Right cardiac atrium (tissue), 5 donors: ENCODE measurements at regions not wholly inside any gene's neighbourhood (a gene's known extent, or its start where the extent isn't known, plus 50 kb on each side); places are given as distances from the start of the nearest gene placed in this dataset.
"Not testable (repeated sequence)": the region's sequence is repeated elsewhere in the genome, so short reads cannot be mapped to it uniquely, and the experiment has no call there.

Experiments
- ATAC-seq, 2 donors: fragments of 200-7000 bp; cut with Tn5 transposase; one replicate each; pipeline versions ENCODE4 v1.8.0 to v1.9.1; 2020; ENCODE audit warnings: moderate library complexity in 2 of 2, mild to moderate bottlenecking in 1 of 2
- DNase-seq, 3 donors: peaks; one replicate each; pipeline ENCODE4 v3.0.0-alpha.2; 2020
- H3K27ac ChIP-seq: one replicate; pipeline ENCODE4 v1.5.1; 2013; ENCODE audit warnings: mild to moderate bottlenecking, low read length, control low read depth, moderate library complexity
- H3K27me3 ChIP-seq: one replicate; pipeline ENCODE4 v1.6.1; 2013; ENCODE audit not compliant: control insufficient read depth, insufficient read depth
- H3K4me1 ChIP-seq: one replicate; pipeline ENCODE4 v1.6.1; 2013; ENCODE audit warnings: low read length; ENCODE audit not compliant: control insufficient read depth, insufficient read depth
- H3K4me3 ChIP-seq: one replicate; pipeline ENCODE4 v1.5.1; 2013; ENCODE audit warnings: low read length, control low read depth
- H3K9me3 ChIP-seq: one replicate; pipeline ENCODE4 v1.6.1; 2013; ENCODE audit warnings: low read length; ENCODE audit not compliant: control insufficient read depth
- WGBS: extraction: QIAGEN DNeasy Blood & Tissue Kit; methylation state at CpG from one replicate; pipeline ENCODE4 v1.1.7; 2013; 5-methylcytosine and 5-hydroxymethylcytosine counted together
- intact Hi-C, 4 donors: fragments of 100-400 bp; cut with DNase I; formaldehyde crosslinking; loops; one replicate each; pipeline versions ENCODE4 v1.11.0 to v1.14.0; 2022 to 2023
- donor health status: healthy with polysubstance abuse.
- donor health status: DM: no; HTN: yes; CAD: no.
- donor health status: DM: no; HTN: no; CAD: no.
- donor health status: DM: no; HTN: yes; CAD: no; lungs with severe emphysema.
- donor health status: DM: yes; HTN: yes; CAD: no.

- no peak for DNase-seq
- Histone ChIP-seq H3K4me3 (no peak overlapping the region), H3K27me3 (no peaks in the 10 kb centered on the region), H3K9me3 (no peaks in the 10 kb centered on the region), H3K27ac (no peak overlapping the region), H3K4me1 (no peaks in the 10 kb centered on the region)
- 82% methylated on average over 12 of the region's 12 CpGs for WGBS
- ATAC-seq: no peak
- intact Hi-C loops: no loop called here
Measured at GRCh38 chr3:127081001-127081720, 98.2 kb downstream of the PLXNA1 start.

- 92% methylated on average over 7 of the region's 7 CpGs for WGBS
- H3K27ac ChIP-seq: no peak overlapping the region
- H3K27me3 ChIP-seq: no peaks in the 10 kb centered on the region
- DNase-seq: no peak
- intact Hi-C loops: no loop called here
- no peak overlapping the region for H3K4me3 ChIP-seq
- no peaks in the 10 kb centered on the region for H3K9me3 ChIP-seq
- no peaks in the 10 kb centered on the region for H3K4me1 ChIP-seq
- no peak for ATAC-seq
Measured at GRCh38 chr3:127082066-127082465, 99.2 kb downstream of the PLXNA1 start.

- no peak overlapping the region for H3K27ac ChIP-seq
- intact Hi-C loops: no loop called here
- 66% methylated on average over 12 of the region's 12 CpGs for WGBS
- H3K4me3 ChIP-seq: no peak overlapping the region
- H3K9me3 ChIP-seq: no peaks in the 10 kb centered on the region
- no peak for ATAC-seq
- no peaks in the 10 kb centered on the region for H3K4me1 ChIP-seq
- DNase-seq: peak in 1 of 3 donors; percentile 34
- no peaks in the 10 kb centered on the region for H3K27me3 ChIP-seq
Measured at GRCh38 chr3:127083778-127084397, 101.0 kb downstream of the PLXNA1 start.

- WGBS: 82% methylated on average over 10 of the region's 10 CpGs
- intact Hi-C loops: no loop called here
- Histone ChIP-seq H3K27me3 (no peaks in the 10 kb centered on the region), H3K4me1 (no peaks in the 10 kb centered on the region), H3K4me3 (no peak overlapping the region), H3K27ac (no peak overlapping the region), H3K9me3 (no peaks in the 10 kb centered on the region)
- ATAC-seq: no peak
- no peak for DNase-seq
Measured at GRCh38 chr3:127084401-127084990, 101.6 kb downstream of the PLXNA1 start.

GRCh38 chr3:127085576-127085975 lies 102.7 kb downstream of the PLXNA1 start:
- 86% methylated on average over 13 of the region's 13 CpGs for WGBS
- intact Hi-C loops: no loop called here
- H3K4me1 ChIP-seq: no peaks in the 10 kb centered on the region
- DNase-seq (no peak), ATAC-seq (no peak)
- H3K4me3 ChIP-seq: no peak overlapping the region
- no peak overlapping the region for H3K27ac ChIP-seq
- no peaks in the 10 kb centered on the region for H3K27me3 ChIP-seq
- H3K9me3 ChIP-seq: no peaks in the 10 kb centered on the region

- H3K27me3 ChIP-seq: not testable (repeated sequence)
- DNase-seq: peak in 1 of 3 donors; percentile 26
- 91% methylated on average over 13 of the region's 13 CpGs for WGBS
Measured at GRCh38 chr3:127086591-127086990, 103.7 kb downstream of the PLXNA1 start.

GRCh38 chr3:127087441-127087840 lies 104.5 kb downstream of the PLXNA1 start:
- Histone ChIP-seq H3K4me1 (no peaks in the 10 kb centered on the region), H3K9me3 (no peaks in the 10 kb centered on the region), H3K27ac (no peak overlapping the region), H3K4me3 (no peak overlapping the region), H3K27me3 (no peaks in the 10 kb centered on the region)
- WGBS: 89% methylated on average over 9 of the region's 9 CpGs
- intact Hi-C loops: no loop called here
- ATAC-seq: no peak
- no peak for DNase-seq

More at GRCh38 chr3:127086591-127086990, 103.7 kb downstream of the PLXNA1 start:
- ATAC-seq, H3K9me3 ChIP-seq, H3K27ac ChIP-seq, H3K4me3 ChIP-seq, intact Hi-C loops, H3K4me1 ChIP-seq: not testable (repeated sequence)

GRCh38 chr3:127088511-127089351 lies 104.2 kb upstream of the PRR23E start:
- 74% methylated on average over 20 of the region's 20 CpGs for WGBS
- Histone ChIP-seq H3K27me3 (no peaks in the 10 kb centered on the region), H3K27ac (no peak overlapping the region), H3K4me3 (no peak overlapping the region), H3K9me3 (no peaks in the 10 kb centered on the region), H3K4me1 (no peaks in the 10 kb centered on the region)
- DNase-seq (peak in 1 of 3 donors; percentile 40), ATAC-seq (peak in 1 of 2 donors; percentile 5)
- intact Hi-C loops: no loop called here

GRCh38 chr3:127089486-127090145 lies 103.3 kb upstream of the PRR23E start:
- ATAC-seq (peak; percentile 46 to 61), DNase-seq (peak in 2 of 3 donors; percentile 37 to 64)
- intact Hi-C loops: no loop called here
- no peaks in the 10 kb centered on the region for H3K27me3 ChIP-seq
- WGBS: 68% methylated on average over 7 of the region's 7 CpGs
- H3K4me3 ChIP-seq: no peak overlapping the region
- no peak overlapping the region for H3K27ac ChIP-seq
- H3K4me1 ChIP-seq: no peaks in the 10 kb centered on the region
- H3K9me3 ChIP-seq: no peaks in the 10 kb centered on the region

GRCh38 chr3:127090218-127091160 lies 102.4 kb upstream of the PRR23E start:
- DNase-seq (peak in 1 of 3 donors; percentile 43), ATAC-seq (no peak)
- Histone ChIP-seq H3K27ac (no peak overlapping the region), H3K4me3 (no peak overlapping the region), H3K27me3 (no peaks in the 10 kb centered on the region), H3K9me3 (no peaks in the 10 kb centered on the region), H3K4me1 (no peaks in the 10 kb centered on the region)
- intact Hi-C loops: no loop called here
- 81% methylated on average over 14 of the region's 14 CpGs for WGBS
